GM06990 (cell line): ENCODE measurements at regions not wholly inside any gene's neighbourhood (a gene's known extent, or its start where the extent isn't known, plus 50 kb on each side); places are given as distances from the start of the nearest gene placed in this dataset.

Experiments used
- DNase-seq: peaks from one replicate; pipeline ENCODE4 v3.0.0-alpha.2; 2011; ENCODE audit not compliant: insufficient read length; ENCODE audit errors: extremely low read depth
- H3K27me3 ChIP-seq: replicated peaks from 2 replicates; pipeline ENCODE4 v1.6.0; 2011; ENCODE audit warnings: low read length; ENCODE audit not compliant: control insufficient read depth, insufficient read depth
- H3K36me3 ChIP-seq: 2 replicates; pipeline ENCODE4 v1.5.1; 2011; ENCODE audit warnings: low read length; ENCODE audit not compliant: control insufficient read depth, insufficient read depth
- H3K4me3 ChIP-seq: replicated peaks from 2 replicates; pipeline ENCODE4 v1.5.1; 2011; ENCODE audit warnings: low read depth, mild to moderate bottlenecking, control low read depth, low read length
- CTCF ChIP-seq: IDR thresholded peaks from 2 replicates; pipeline ENCODE4 v1.5.1; 2011; ENCODE audit warnings: low read length, control low read depth, mild to moderate bottlenecking, inconsistent platforms; ENCODE audit not compliant: insufficient read depth, poor library complexity, severe bottlenecking

- no peak overlapping the region for H3K4me3 ChIP-seq
- no peaks in the 10 kb centered on the region for H3K36me3 ChIP-seq
- no peak for TF ChIP-seq CTCF
- no peak for DNase-seq
- no peaks in the 10 kb centered on the region for H3K27me3 ChIP-seq
Measured at GRCh38 chr12:45124485-45125155, 73.7 kb upstream of the DBX2 start.

- no peak overlapping the region for H3K4me3 ChIP-seq
Measured at GRCh38 chr12:45125997-45126396, 75.1 kb upstream of the DBX2 start.

GRCh38 chr12:45128637-45129036 lies 77.7 kb upstream of the DBX2 start:
- no peak for TF ChIP-seq CTCF
- DNase-seq = no peak

More at GRCh38 chr12:45125997-45126396, 75.1 kb upstream of the DBX2 start:
- no peaks in the 10 kb centered on the region for H3K36me3 ChIP-seq
- DNase-seq = no peak
- no peak for TF ChIP-seq CTCF
- H3K27me3 ChIP-seq = no peaks in the 10 kb centered on the region

GRCh38 chr12:45130881-45131281 lies 80.0 kb upstream of the DBX2 start:
- Histone ChIP-seq H3K27me3 (no peaks in the 10 kb centered on the region), H3K36me3 (no peaks in the 10 kb centered on the region), H3K4me3 (no peak overlapping the region)
- DNase-seq = no peak
- peak; percentile 72 for TF ChIP-seq CTCF

More at GRCh38 chr12:45128637-45129036, 77.7 kb upstream of the DBX2 start:
- no peaks in the 10 kb centered on the region for H3K27me3 ChIP-seq
- no peak overlapping the region for H3K4me3 ChIP-seq
- H3K36me3 ChIP-seq = no peaks in the 10 kb centered on the region

- H3K36me3 ChIP-seq = no peaks in the 10 kb centered on the region
- DNase-seq = no peak
- TF ChIP-seq CTCF = no peak
- no peak overlapping the region for H3K4me3 ChIP-seq
- no peaks in the 10 kb centered on the region for H3K27me3 ChIP-seq
Measured at GRCh38 chr12:45131506-45131905, 80.6 kb upstream of the DBX2 start.

GRCh38 chr12:45138609-45139008 lies 77.3 kb upstream of the ANO6 start:
- no peaks in the 10 kb centered on the region for H3K27me3 ChIP-seq
- no peak for TF ChIP-seq CTCF
- no peak overlapping the region for H3K4me3 ChIP-seq
- DNase-seq = no peak
- no peaks in the 10 kb centered on the region for H3K36me3 ChIP-seq
